HAP-1 (cell line): ENCODE measurements at regions not wholly inside any gene's neighbourhood (a gene's known extent, or its start where the extent isn't known, plus 50 kb on each side); places are given as distances from the start of the nearest gene placed in this dataset.

Source experiments
- DNase-seq, 2 experiments: peaks; one replicate each; pipeline ENCODE4 v3.0.0-alpha.2; 2016 to 2020; ENCODE audit warnings: low spot score in 2 of 2
- H3K27me3 ChIP-seq: fragments of 250-450 bp; sonication (Bioruptor Pico); 2 replicates; pipeline ENCODE4 v1.5.1; 2020; ENCODE audit warnings: low read depth, mild to moderate bottlenecking, moderate library complexity
- H3K36me3 ChIP-seq: fragments of 250-450 bp; sonication (Bioruptor Pico); replicated peaks from 2 replicates; pipeline ENCODE4 v1.5.1; 2020; ENCODE audit warnings: mild to moderate bottlenecking
- H3K4me1 ChIP-seq: fragments of 250-450 bp; sonication (Bioruptor Pico); 2 replicates; pipeline ENCODE4 v1.5.1; 2020; ENCODE audit warnings: mild to moderate bottlenecking
- H3K4me3 ChIP-seq: fragments of 250-450 bp; sonication (Bioruptor Pico); 2 replicates; pipeline ENCODE4 v1.5.1; 2020; ENCODE audit warnings: mild to moderate bottlenecking, moderate library complexity
- H3K9me3 ChIP-seq: fragments of 250-450 bp; sonication (Bioruptor Pico); 2 replicates; pipeline ENCODE4 v1.5.1; 2020; ENCODE audit warnings: mild to moderate bottlenecking, moderate library complexity
- in situ Hi-C: fragments of 300-500 bp; cut with MboI; formaldehyde crosslinking; loops from 3 replicates; pipeline ENCODE4 v1.14.3; 2020; ENCODE audit warnings: low sequenced_read_pairs, inconsistent platforms, mixed read lengths

DNA sequence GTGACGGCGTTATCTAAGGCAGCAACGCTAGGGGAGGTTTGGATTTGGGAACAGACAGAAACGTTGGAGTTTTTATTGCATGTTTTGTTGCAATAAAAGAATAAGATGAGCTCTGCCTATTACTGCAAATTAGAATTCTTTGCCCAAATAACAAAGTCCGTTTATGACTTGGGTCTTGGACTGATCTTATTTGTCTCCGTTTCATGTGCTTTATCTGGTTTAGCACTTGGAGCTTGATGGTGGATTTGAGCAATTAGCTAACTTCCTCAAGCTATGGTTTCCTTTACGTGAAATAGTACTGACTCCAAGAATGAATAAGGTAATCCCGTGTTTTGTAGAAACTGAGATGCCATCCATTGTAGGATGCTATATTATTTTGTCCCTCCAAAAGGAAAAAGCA, 233.0 kb upstream of the IRX5 start:
- Histone ChIP-seq H3K27me3 (0 out of 2 replicates have a peak, but pooled peaks cover 2% of the 10 kb centered on the region), H3K9me3 (no peaks in the 10 kb centered on the region), H3K36me3 (no peaks in the 10 kb centered on the region), H3K4me3 (no peak overlapping the region), H3K4me1 (no peaks in the 10 kb centered on the region)
- in situ Hi-C loops, result no loop called here
- no peak for DNase-seq

GRCh38 chr16:54696970-54697369, 233.7 kb upstream of the IRX5 start:
- Histone ChIP-seq H3K4me3 (no peak overlapping the region), H3K36me3 (no peaks in the 10 kb centered on the region), H3K4me1 (no peaks in the 10 kb centered on the region), H3K27me3 (0 out of 2 replicates have a peak, but pooled peaks cover 2% of the 10 kb centered on the region), H3K9me3 (no peaks in the 10 kb centered on the region)
- no peak for DNase-seq
- in situ Hi-C loops, result no loop called here

GRCh38 chr16:54696522-54696921, 234.1 kb upstream of the IRX5 start:
- Histone ChIP-seq H3K9me3 (no peaks in the 10 kb centered on the region), H3K4me1 (no peaks in the 10 kb centered on the region), H3K4me3 (no peak overlapping the region), H3K36me3 (no peaks in the 10 kb centered on the region), H3K27me3 (0 out of 2 replicates have a peak, but pooled peaks cover 2% of the 10 kb centered on the region)
- in situ Hi-C loops, result no loop called here
- no peak for DNase-seq

- H3K9me3 ChIP-seq, result no peaks in the 10 kb centered on the region
- in situ Hi-C loops, result no loop called here
- no peak overlapping the region for H3K4me3 ChIP-seq
- 0 out of 2 replicates have a peak, but pooled peaks cover 2% of the 10 kb centered on the region for H3K27me3 ChIP-seq
- H3K4me1 ChIP-seq, result no peaks in the 10 kb centered on the region
- no peaks in the 10 kb centered on the region for H3K36me3 ChIP-seq
- DNase-seq, result no peak
Measured at GRCh38 chr16:54694651-54695050, 236.0 kb upstream of the IRX5 start.

- H3K9me3 ChIP-seq, result no peaks in the 10 kb centered on the region
- H3K4me1 ChIP-seq, result no peaks in the 10 kb centered on the region
- in situ Hi-C loops, result no loop called here
- DNase-seq, result no peak
- H3K4me3 ChIP-seq, result no peak overlapping the region
- H3K36me3 ChIP-seq, result no peaks in the 10 kb centered on the region
- no peaks in the 10 kb centered on the region for H3K27me3 ChIP-seq
Measured at GRCh38 chr16:54693864-54694263, 236.8 kb upstream of the IRX5 start.

- in situ Hi-C loops, result no loop called here
- Histone ChIP-seq H3K4me3 (no peak overlapping the region), H3K4me1 (no peaks in the 10 kb centered on the region), H3K9me3 (no peaks in the 10 kb centered on the region), H3K36me3 (no peaks in the 10 kb centered on the region), H3K27me3 (no peaks in the 10 kb centered on the region)
- no peak for DNase-seq
Measured at GRCh38 chr16:54690710-54691109, 240.0 kb upstream of the IRX5 start.

DNA sequence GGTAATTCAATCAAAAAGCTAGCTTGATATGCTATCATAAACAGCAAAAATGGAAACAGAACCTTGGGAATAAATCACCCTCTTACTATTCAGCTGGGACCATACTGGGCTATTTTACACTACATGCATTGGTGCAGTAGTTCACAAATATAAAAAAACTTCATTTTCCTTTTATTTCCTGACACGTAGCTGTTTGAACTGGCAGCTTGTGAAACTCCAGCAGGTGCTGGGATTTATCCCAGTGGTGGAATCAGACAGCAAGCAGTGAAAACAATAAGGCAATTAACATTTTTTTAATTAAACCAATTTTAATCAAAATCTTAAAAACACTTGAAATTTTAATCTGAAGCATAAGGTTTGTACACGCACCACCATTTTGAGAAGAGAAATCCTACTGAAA, 240.4 kb upstream of the IRX5 start:
- no peaks in the 10 kb centered on the region for H3K4me1 ChIP-seq
- in situ Hi-C loops, result no loop called here
- H3K36me3 ChIP-seq, result no peaks in the 10 kb centered on the region
- H3K4me3 ChIP-seq, result no peak overlapping the region
- H3K27me3 ChIP-seq, result peaks cover under 1% of the 10 kb centered on the region; the same call in 1 of the 2 replicates
- no peak for DNase-seq
- no peaks in the 10 kb centered on the region for H3K9me3 ChIP-seq

DNA sequence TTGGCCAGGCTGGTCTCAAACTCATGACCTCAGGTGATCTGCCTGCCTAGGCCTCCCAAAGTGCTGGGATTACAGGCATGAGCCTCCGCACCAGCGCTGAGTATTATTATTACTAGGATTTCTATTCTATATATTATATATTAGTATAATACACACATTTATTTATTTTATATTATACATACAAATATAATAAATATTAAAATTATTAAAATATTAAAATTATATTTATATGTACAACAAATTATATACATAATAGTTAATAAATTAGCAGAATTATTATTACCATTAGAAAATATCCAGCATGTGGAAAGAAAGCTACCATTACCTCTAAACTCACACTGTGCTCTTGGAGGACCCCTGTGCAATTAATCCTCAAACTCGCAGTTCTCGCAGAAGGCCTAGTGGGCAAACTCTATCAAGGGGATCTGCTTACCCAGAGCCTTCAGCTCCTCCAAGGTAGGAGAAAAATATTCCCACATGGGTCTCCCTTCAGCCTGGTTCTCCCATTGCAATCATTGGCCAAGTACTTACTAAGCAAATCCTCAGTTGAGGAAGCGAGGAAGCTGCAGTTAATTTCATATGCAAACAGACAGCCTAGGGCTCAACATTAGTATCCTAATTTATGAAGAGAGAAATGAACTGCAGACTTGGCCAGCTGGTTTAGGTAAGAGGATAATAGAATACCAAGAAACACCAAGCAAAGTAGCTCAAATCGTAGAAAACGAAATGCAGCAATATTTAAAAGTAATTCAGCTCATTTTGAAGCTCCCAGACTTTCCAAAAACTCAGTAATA, 241.4 kb upstream of the IRX5 start:
- Histone ChIP-seq H3K4me1 (no peaks in the 10 kb centered on the region), H3K4me3 (no peak overlapping the region), H3K27me3 (peaks cover 5% of the 10 kb centered on the region; the same call in 1 of the 2 replicates), H3K36me3 (no peaks in the 10 kb centered on the region), H3K9me3 (no peaks in the 10 kb centered on the region)
- in situ Hi-C loops, result no loop called here
- DNase-seq, result no peak

DNA sequence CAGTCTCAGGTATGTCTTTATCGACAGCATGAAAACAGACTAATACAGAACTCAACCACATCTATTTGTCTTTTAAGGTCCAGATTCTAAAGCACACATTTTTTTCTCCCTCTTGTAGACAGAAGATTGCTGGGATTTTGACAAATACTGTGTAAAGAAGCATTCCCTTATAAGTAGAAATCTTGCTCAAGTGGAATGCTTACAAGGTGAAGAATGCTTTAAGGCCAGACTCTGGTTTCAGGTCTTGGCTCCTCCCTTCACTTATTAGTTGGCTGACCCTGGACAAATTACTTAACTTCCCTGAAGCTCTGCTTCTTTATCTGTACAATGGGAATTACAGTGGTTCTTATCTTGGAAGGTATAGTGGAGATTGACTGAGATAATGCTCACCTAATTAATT, 242.3 kb upstream of the IRX5 start:
- Histone ChIP-seq H3K27me3 (peaks cover 5% of the 10 kb centered on the region; the same call in 1 of the 2 replicates), H3K9me3 (no peaks in the 10 kb centered on the region), H3K4me3 (no peak overlapping the region), H3K36me3 (no peaks in the 10 kb centered on the region), H3K4me1 (no peaks in the 10 kb centered on the region)
- DNase-seq, result no peak
- in situ Hi-C loops, result no loop called here

GRCh38 chr16:54687043-54687899, 243.4 kb upstream of the IRX5 start:
- Histone ChIP-seq H3K27me3 (peaks cover 5% of the 10 kb centered on the region; the same call in 1 of the 2 replicates), H3K9me3 (no peaks in the 10 kb centered on the region), H3K4me1 (no peaks in the 10 kb centered on the region), H3K4me3 (no peak overlapping the region), H3K36me3 (no peaks in the 10 kb centered on the region)
- no peak for DNase-seq
- in situ Hi-C loops, result no loop called here

DNA sequence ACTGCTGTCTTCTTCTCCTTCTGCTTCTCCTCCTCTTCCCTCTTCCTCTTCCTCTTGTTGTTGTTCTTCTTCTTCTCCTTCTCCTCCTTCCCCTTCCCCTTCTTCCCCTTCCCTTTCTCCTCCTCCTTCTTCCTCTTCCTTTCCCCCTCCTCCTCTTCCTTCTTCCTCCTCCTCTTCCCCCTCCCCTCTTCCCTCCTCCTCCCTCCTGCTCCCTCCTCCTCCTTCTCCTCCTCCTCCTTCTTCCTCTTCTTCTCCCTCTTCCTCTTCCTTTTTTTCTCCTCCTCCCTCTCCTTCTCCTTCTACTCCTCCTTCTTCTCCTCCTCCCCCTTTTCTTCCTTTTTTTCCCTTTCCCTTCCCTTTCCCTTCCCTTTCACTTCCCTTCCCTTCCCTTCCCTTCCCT, 245.0 kb upstream of the IRX5 start:
- Histone ChIP-seq H3K36me3 (no peaks in the 10 kb centered on the region), H3K9me3 (no peaks in the 10 kb centered on the region), H3K4me1 (peaks cover 6% of the 10 kb centered on the region), H3K27me3 (peaks cover 5% of the 10 kb centered on the region; the same call in 1 of the 2 replicates), H3K4me3 (no peak overlapping the region)
- no peak for DNase-seq
- in situ Hi-C loops, result no loop called here

GRCh38 chr16:54679531-54679930, 251.1 kb upstream of the IRX5 start:
- H3K27me3 ChIP-seq, result no peaks in the 10 kb centered on the region
- H3K36me3 ChIP-seq, result no peaks in the 10 kb centered on the region
- in situ Hi-C loops, result no loop called here
- peaks cover 6% of the 10 kb centered on the region for H3K4me1 ChIP-seq
- no peaks in the 10 kb centered on the region for H3K9me3 ChIP-seq
- DNase-seq, result no peak
- no peak overlapping the region for H3K4me3 ChIP-seq

DNA sequence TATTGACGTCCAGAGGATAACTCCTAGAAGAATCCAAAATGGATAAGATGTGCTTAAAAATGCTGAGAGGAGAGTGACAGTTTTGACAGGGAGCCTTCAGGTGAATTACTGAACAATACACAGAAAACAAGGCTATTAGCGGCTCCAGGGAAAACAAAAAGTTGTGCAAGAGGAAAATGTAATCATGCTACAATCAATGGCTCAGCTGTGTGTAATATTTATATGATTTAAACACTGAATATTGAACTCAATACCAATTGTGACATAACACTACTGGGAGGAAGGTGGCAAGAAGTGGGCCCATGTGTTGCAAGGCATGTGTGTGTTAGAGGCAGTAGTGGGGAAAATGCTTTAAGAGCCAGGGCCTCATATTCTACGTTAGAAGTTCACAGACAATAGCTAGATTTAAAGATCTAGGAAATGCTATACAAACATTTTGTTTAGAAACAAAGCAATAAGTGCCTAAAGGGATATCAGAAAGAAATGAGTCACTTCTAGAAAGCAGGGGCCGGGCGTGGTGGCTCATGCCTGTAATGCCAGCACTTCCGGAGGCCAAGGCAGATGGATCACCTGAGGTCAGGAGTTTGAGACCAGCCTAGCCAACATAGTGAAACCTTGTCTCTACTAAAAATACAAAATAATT, 253.2 kb upstream of the IRX5 start:
- in situ Hi-C loops, result no loop called here
- Histone ChIP-seq H3K27me3 (no peaks in the 10 kb centered on the region), H3K4me1 (peaks cover 6% of the 10 kb centered on the region), H3K36me3 (no peaks in the 10 kb centered on the region), H3K9me3 (no peaks in the 10 kb centered on the region), H3K4me3 (no peak overlapping the region)
- no peak for DNase-seq

DNA sequence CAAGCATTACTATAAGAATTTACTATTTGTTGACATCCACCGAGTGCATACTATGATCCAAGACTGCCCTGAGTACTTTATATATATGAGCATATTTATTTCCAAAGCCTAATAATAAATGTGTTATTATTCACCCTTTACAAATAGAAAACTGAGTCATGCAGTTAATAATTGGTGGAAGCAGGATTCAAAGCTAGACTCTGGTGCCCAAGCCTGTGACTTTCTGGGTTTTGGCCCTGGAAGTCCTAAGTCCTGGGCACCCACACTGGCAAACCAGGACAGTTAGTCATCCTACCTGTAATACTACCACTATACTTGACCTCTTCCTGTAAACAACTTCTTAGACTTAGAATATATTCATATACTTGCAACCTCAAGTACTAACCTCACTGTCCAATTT, 257.4 kb upstream of the IRX5 start:
- H3K4me1 ChIP-seq, result no peaks in the 10 kb centered on the region
- no peak overlapping the region for H3K4me3 ChIP-seq
- H3K36me3 ChIP-seq, result no peaks in the 10 kb centered on the region
- H3K9me3 ChIP-seq, result no peaks in the 10 kb centered on the region
- in situ Hi-C loops, result no loop called here
- no peak for DNase-seq
- no peaks in the 10 kb centered on the region for H3K27me3 ChIP-seq
